GM12865 (cell line): ENCODE measurements at regions not wholly inside any gene's neighbourhood (a gene's known extent, or its start where the extent isn't known, plus 50 kb on each side); places are given as distances from the start of the nearest gene placed in this dataset.

Experiments used
- DNase-seq: peaks from one replicate; pipeline ENCODE4 v3.0.0; 2010; ENCODE audit warnings: low read depth
- H3K4me3 ChIP-seq: 2 replicates; pipeline ENCODE4 v1.5.1; 2011; ENCODE audit warnings: mild to moderate bottlenecking, low read depth, low read length, control low read depth
- CTCF ChIP-seq: IDR thresholded peaks from 2 replicates; pipeline ENCODE4 v1.5.1; 2011; ENCODE audit warnings: low read length, control low read depth, low read depth, inconsistent platforms; ENCODE audit not compliant: insufficient read depth; ENCODE audit errors: missing control alignments

GRCh38 chr14:58697930-58698642 is 60.3 kb downstream of the DACT1 start:
- no peak overlapping the region for H3K4me3 ChIP-seq

GRCh38 chr14:58699681-58700205 is 62.0 kb downstream of the DACT1 start:
- DNase-seq = no peak
- TF ChIP-seq CTCF = no peak
- H3K4me3 ChIP-seq = no peak overlapping the region

More at GRCh38 chr14:58697930-58698642, 60.3 kb downstream of the DACT1 start:
- TF ChIP-seq CTCF = no peak
- no peak for DNase-seq

GRCh38 chr14:58701156-58701555 is 63.4 kb downstream of the DACT1 start:
- no peak for DNase-seq
- TF ChIP-seq CTCF = no peak
- H3K4me3 ChIP-seq = no peak overlapping the region

DNA sequence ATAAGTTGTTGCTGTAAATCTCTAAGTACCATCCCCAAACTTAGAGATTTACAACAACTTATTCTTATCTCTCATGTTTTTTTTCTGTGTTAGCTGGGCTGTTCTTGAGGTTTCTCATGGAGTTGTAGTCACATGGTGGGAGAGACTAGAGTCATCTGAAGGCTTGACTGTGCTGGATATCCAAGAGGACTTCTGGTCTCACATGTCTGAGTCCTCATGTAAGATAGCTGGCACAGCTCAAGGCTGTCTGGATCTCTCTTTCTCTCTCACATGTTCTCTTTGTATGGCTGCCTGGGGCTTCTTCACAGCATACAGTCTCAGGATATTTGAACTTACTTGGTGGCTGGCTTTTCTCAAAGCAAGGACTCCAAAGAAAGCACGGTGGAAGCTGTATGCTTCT is 63.8 kb downstream of the DACT1 start:
- DNase-seq = no peak
- no peak overlapping the region for H3K4me3 ChIP-seq
- no peak for TF ChIP-seq CTCF

DNA sequence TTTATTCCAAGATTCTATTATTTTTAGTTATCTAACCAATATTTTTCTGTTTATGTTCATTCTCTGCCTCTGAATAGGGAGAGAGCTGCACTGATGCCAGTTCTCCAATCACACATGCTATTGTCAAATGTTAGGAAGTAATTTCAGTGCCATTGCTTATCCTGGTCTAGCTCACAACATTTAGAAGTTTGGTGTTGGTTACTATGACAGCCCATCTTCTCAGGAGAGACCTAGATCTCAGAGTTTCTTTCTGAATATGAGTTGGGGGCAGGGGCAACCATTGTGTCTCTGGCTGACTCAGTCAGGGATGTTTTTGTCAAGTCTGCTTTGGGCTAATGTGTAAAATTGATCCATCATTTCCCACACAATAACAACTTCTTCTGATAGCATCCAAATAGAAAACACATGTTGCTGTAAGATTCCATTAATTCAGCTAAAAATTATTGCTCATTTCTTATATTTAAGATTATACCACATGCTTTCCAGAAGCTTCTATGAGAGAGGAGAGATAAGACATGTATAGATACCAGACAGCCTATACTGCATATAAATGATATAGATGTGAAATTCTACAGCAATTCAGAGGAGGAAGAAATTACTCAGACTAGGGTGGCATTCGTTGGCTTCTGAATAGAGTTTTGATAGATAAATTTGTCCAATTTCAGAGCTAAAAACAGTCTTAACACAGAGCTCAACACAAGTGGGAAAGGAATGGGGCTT is 64.8 kb downstream of the DACT1 start:
- DNase-seq = no peak
- no peak for TF ChIP-seq CTCF
- H3K4me3 ChIP-seq = no peak overlapping the region

GRCh38 chr14:58703161-58703506 is 65.4 kb downstream of the DACT1 start:
- DNase-seq = no peak
- no peak overlapping the region for H3K4me3 ChIP-seq
- TF ChIP-seq CTCF = no peak

- no peak for TF ChIP-seq CTCF
- no peak overlapping the region for H3K4me3 ChIP-seq
- no peak for DNase-seq
Observed at GRCh38 chr14:58705066-58705465, 67.3 kb downstream of the DACT1 start.
